Fibroblast of the conjunctiva (primary cell): ENCODE measurements at regions not wholly inside any gene's neighbourhood (a gene's known extent, or its start where the extent isn't known, plus 50 kb on each side); places are given as distances from the start of the nearest gene placed in this dataset.

Experiments used
- DNase-seq: peaks from one replicate; pipeline ENCODE4 v3.0.0-alpha.2; 2010; ENCODE audit warnings: low read depth

GRCh38 chr9:1429297-1429696, 379.1 kb downstream of the DMRT2 start:
- no peak for DNase-seq

GRCh38 chr9:1431461-1431860, 381.3 kb downstream of the DMRT2 start:
- no peak for DNase-seq

- DNase-seq: no peak
Observed at GRCh38 chr9:1434052-1434767, 384.1 kb downstream of the DMRT2 start.

- DNase-seq: no peak
Observed at GRCh38 chr9:1434811-1435210, 384.7 kb downstream of the DMRT2 start.

- DNase-seq: no peak
Observed at GRCh38 chr9:1440256-1440655, 390.1 kb downstream of the DMRT2 start.

GRCh38 chr9:1442105-1442504, 391.9 kb downstream of the DMRT2 start:
- no peak for DNase-seq

GRCh38 chr9:1443450-1443849, 393.3 kb downstream of the DMRT2 start:
- no peak for DNase-seq

- DNase-seq: no peak
Observed at GRCh38 chr9:1446671-1447070, 396.5 kb downstream of the DMRT2 start.

- no peak for DNase-seq
Observed at GRCh38 chr9:1453636-1454035, 403.5 kb downstream of the DMRT2 start.

GRCh38 chr9:1454211-1454610, 404.1 kb downstream of the DMRT2 start:
- no peak for DNase-seq

- DNase-seq: no peak
Observed at GRCh38 chr9:1454616-1455347, 404.6 kb downstream of the DMRT2 start.

- DNase-seq: no peak
Observed at GRCh38 chr9:1455766-1456165, 405.6 kb downstream of the DMRT2 start.

GRCh38 chr9:1456301-1457024, 406.3 kb downstream of the DMRT2 start:
- DNase-seq: no peak

GRCh38 chr9:1457460-1457859, 407.3 kb downstream of the DMRT2 start:
- no peak for DNase-seq

GRCh38 chr9:1458503-1458902, 408.3 kb downstream of the DMRT2 start:
- DNase-seq: peak; percentile 57

- no peak for DNase-seq
Observed at GRCh38 chr9:1460143-1460769, 410.1 kb downstream of the DMRT2 start.

- no peak for DNase-seq
Observed at GRCh38 chr9:1461812-1462211, 411.7 kb downstream of the DMRT2 start.

GRCh38 chr9:1462626-1463308, 412.6 kb downstream of the DMRT2 start:
- no peak for DNase-seq

- DNase-seq: no peak
Observed at GRCh38 chr9:1469996-1470395, 419.8 kb downstream of the DMRT2 start.

GRCh38 chr9:1473956-1474634, 423.9 kb downstream of the DMRT2 start:
- DNase-seq: no peak

GRCh38 chr9:1474671-1475070, 424.5 kb downstream of the DMRT2 start:
- DNase-seq: no peak
